GM21737 (cell line): ENCODE measurements at regions not wholly inside any gene's neighbourhood (a gene's known extent, or its start where the extent isn't known, plus 50 kb on each side); places are given as distances from the start of the nearest gene placed in this dataset.

Experiments
- ATAC-seq: cut with Tn5 transposase; IDR thresholded peaks from one replicate; pipeline ENCODE4 v1.9.1; 2021; ENCODE audit warnings: mild to moderate bottlenecking, moderate library complexity; ENCODE audit not compliant: unreplicated experiment

DNA sequence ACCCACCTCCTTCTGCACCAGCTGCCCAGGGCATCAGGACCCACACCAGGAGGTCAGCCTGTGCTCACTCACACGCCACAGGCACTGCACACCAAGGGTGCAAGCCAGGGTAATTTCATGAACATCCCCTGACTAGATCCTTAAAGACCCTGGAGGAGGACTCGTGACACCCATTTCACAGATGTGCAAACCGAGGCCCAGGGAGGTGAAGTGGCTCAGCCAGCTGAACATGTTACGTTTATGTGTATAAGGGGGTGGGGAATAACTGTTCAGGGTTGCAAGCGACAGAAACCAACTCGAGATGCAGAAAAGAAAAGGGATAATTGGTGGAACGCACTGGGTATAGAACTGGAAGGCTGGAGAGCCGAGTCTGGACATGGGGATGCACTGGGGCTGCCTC lies 138.1 kb upstream of the FOXF1 start:
- ATAC-seq: no peak

DNA sequence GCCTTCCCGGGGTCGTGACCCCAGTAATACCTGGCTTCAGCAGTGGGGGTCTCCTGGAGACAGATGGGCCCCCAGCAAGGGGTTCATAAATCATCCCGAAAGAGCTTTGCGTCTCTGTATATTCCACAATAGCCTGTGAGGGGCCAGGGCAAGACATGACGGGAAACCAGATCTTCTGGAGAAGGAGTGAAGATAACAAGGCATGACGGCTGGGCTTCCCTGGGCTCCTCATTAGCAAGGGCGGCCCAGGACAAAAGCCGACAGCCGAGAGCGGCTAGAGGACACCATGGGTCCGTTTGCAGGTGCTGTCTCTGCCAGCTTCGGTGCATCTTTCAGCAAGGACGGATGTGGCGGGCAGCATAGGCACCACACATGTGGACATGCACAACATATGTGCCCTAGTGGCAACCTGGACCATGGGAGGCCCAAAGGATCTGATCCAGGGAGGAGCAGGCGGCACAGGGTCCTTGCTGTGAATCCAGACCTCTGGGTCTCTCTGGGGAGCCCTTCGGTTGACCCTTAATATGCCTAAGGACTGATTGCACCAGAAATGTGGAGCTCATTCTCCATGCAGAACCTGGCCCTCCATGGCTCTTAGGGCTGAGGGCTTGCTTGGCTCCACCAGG lies 136.9 kb upstream of the FOXF1 start:
- ATAC-seq: no peak

- no peak for ATAC-seq
These were observed 135.7 kb upstream of the FOXF1 start for GRCh38 chr16:86374603-86375130.

DNA sequence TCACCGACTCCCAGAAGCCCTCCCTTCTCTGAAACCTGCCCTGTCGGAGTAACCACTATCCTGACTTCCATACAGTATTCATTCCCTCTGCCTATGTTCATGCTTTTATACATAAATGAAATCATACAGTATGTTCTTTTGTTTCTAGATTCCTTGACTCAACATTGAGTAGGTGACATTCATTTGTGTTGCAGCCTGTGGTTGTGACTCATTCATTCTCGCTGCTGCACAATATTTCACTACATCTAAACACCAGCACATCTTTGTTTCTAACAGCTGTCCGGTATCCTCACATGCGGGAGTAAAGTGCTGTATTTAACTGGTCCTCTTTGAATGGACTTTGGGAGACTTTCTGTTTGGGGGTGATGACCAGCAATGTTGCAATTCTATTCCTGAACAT lies 135.0 kb upstream of the FOXF1 start:
- no peak for ATAC-seq

DNA sequence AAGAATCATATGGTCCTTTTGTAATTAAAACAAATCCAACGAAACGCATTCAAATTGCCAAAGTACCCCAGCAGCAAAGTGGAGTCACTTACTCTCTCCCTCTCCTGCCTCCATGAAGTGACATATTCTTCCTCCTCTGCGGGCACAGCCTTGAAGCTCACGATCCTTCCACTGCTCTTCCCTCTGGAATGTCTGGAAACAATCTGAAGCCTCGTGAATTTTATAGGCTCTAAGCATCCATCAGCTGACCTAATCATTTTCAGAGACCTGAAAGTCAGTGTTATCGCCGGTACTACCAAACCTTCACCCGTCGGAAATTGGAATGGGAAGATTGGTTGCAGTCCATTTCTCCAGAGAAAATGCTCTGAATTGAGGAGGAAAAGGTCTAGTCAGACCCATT lies 134.5 kb upstream of the FOXF1 start:
- ATAC-seq: no peak

DNA sequence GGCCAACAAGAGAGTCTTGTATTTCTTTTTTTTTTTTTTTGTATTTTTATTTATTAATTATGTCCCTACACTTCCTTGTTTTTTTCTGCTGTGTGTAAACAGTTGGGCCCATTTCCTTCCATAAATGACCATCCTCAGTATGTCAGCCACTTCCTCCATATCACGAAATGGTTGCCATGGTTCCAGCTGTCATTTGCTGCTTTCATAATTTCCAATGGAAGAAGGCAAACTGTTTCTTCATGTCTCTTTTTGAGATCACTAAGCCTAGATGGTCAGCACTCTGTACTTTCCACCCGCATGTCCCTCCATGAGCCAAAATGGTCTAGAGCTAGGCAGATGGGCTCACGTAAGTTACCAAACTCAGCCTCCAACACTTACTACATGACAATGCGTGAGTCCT lies 133.5 kb upstream of the FOXF1 start:
- ATAC-seq: no peak

DNA sequence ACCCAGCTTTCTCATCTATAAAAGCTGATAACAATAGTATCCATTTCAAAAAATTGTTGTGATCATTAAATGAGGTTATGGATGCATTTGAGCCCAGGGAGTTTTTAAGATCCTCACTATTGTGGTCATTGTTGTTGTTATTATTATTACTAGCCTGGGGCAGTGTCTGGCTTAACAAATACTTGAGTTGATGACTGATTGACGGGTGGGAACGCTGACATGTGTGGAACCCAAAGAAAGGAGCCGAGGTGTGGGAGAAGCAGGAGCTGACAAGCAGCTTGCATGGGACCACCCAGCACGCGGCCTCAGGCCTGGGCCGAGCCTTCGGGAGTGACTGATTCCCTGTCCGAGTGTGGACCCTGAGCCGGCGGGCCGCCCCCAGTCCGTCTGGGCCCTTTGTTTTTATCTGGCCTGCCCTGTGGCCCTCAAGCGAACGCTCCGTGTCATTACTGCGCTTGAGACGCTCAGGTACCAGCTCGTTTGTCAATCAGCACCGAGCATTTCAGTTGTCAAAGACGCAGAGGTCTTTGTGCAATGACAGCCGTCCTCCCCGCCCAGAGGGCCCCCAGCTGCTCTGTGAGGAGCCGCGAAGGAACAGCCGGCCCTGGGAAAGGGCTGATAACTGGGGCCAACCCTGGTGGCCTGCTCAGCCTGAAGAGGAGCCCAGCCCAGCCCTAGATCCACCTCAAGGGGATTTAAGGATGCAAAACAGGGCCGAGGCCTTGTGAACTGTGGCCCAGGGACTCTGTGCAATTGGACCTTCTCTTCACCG lies 132.9 kb upstream of the FOXF1 start:
- ATAC-seq: no peak

- ATAC-seq: no peak
These were observed 132.2 kb upstream of the FOXF1 start for GRCh38 chr16:86378128-86378527.

- ATAC-seq: no peak
These were observed 131.4 kb upstream of the FOXF1 start for GRCh38 chr16:86378831-86379504.

DNA sequence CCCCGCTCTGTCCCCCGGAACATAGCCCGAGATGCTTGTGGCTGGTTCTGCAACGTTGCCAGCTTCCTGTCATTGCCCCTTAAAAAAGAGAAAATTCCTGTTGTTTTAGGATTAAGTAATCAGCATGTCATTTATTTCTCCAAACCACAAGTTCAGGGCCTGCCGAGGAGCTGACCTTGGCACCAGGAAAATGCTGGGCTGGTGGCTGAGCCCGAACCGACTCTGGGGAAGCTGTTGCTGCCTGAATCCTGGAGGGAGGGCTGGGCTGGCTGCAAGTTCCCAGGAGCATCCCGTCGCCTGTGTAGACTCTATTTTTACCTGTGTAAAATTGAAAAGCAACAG lies 130.9 kb upstream of the FOXF1 start:
- ATAC-seq: no peak

DNA sequence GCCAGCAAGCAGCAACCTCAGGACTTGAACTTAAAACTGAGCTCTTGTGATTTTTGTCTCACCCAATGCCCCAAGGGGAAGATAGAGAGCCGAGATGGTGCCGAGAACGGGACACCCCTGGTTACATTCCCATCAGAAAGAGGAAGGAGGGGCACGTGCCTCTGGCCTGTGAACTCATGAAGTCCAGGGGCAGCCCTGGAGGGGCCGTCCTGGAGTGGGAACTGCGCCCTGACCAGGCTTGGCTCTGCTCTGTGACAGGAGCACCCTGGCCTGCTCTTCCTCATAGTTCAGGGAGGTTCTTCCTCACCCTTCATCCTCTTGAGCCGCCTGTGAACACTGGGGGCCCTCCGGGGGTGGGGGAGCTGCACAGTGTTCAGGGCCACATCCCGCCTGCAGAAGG lies 130.3 kb upstream of the FOXF1 start:
- ATAC-seq: no peak

- no peak for ATAC-seq
These were observed 128.8 kb upstream of the FOXF1 start for GRCh38 chr16:86381491-86381890.

DNA sequence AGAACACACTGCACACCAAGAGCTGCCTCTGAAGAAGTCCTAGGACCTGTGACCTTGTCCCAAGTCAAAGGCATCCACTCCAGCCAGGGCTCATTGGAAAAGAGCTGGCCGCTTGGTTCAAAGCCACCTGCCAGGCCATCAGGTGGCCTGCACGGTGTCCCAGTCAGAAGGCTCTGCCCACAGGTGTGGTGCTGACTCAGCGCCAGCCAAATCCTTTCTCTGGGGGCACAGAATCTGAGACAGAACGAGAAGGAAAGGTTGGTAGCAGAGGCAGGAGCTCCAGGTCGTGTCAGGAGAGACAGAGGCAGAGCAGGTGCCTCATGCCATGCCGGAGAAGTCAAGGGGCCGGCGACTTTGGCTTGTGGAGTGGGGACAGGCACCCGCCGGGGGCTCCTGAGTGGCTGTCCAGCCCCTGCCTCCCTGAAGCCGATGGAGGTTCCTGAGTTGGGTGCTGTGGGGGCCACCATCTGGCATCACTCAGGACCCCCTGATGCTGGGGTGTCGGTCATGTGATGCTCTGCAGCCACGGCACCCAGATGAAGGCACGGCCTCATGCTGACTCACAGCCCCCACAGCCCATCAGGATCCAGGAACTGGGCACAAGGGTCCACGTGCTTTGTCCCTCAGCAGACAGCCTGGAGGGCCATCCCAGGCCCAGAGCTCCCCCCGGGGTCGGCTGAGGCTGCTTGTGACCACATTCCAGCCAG lies 128.1 kb upstream of the FOXF1 start:
- ATAC-seq: no peak

- ATAC-seq: no peak
These were observed 127.4 kb upstream of the FOXF1 start for GRCh38 chr16:86382774-86383407.

DNA sequence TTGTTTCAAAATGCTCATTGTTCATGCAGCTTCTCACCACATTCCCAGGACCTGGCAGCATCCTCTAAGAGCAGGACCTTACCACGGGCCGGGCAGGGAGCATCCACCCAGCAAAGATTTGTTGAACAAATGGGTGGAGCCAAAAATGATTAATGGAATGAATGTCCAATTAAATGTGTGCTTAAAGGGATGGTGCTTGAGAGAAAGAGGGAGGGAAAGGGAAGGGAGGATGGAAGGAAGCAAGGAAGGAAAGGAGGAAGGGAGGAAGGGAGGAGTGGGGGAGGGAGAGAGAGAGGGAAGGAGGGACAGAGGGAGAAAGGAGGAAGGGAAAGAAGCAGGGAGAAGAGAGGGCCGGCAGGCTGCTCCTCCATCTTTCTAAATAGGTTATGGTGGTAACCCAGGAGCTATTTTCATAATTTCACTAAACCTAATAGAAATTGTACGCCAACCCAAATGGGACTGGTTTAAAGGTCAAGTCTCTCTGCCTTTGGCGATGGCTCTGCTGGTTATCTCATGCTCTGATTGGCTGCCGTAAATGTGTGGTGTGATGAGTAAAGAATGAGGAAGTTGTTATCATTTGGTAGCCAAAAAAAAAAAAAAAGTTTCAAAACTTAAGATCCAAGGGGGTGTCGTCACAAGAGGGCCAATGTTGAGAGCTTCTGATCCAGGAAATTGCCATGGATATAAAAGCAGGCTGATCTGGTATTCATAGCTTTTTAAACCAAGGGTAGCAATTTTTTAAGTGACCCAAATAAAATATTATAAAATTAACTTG lies 126.7 kb upstream of the FOXF1 start:
- ATAC-seq: no peak

GRCh38 chr16:86384263-86384649 lies 126.1 kb upstream of the FOXF1 start:
- no peak for ATAC-seq

- ATAC-seq: no peak
These were observed 125.3 kb upstream of the FOXF1 start for GRCh38 chr16:86384980-86385379.

DNA sequence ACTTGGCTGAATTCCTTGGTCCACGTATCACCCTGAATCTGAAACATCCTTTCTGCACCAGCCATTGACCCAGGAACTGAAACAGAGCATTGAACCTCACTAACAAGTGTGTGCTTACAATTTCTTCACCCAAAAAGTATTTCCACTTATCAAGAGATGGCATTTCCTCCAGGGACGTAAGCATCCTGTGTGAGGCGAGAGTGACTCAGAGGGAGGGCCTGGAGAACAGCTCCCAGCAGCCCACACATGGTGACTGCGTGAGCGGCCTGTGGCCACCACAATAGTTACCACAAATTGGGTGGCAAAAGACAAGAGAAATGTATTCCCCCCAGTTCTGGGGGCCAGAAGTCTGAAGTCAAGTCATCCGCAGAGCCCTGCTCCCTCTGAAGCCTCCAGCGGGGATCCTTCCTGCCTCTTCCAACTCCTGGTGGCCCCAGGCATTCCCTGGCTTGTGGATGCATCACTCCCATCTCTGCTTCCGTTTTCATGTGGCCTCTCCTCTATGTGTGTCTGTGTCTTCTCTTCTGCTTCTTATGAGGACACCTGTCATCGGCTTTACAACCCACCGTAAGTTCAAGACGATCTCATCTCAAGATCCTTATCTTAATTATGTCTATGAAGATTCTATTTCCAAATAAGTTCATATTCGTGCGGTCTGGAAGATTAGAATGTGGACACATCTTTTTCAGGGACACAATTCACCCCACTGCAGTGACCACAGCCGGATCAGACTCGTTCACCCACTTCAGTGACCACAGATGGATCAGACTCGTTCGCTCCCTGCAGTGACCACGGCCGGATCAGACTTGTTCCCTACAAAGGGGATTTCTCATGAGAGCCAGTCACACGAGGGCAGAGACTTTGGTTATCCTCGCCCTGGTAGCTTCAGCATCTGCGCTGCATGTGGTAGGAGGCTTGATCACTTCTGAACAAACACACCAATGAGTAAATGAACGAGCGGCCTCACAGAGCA lies 122.6 kb upstream of the FOXF1 start:
- no peak for ATAC-seq

DNA sequence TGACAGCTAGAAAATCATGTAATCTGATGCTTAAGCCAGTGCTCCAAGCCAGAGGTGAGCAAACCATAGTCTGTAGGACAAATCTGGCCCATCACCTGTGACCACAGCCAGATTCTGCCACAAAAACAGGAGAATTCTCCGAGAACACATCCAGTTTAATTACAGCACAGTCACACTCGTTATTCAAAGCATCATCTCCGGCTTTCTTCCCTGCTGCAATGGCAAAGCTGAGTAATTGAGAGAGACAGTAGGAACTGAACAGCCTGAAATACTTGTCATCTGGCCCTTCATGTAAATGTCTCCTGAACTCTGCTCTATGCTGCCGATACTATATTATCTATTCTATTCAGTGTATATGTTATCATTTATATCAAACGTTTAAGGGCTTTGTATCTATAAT lies 121.4 kb upstream of the FOXF1 start:
- no peak for ATAC-seq
